Lower lobe of right lung (tissue), 2 donors: ENCODE measurements at regions not wholly inside any gene's neighbourhood (a gene's known extent, or its start where the extent isn't known, plus 50 kb on each side); places are given as distances from the start of the nearest gene placed in this dataset.

ENCODE experiments used
- ATAC-seq, 2 donors: fragments of 200-7000 bp; cut with Tn5 transposase; one replicate each; pipeline ENCODE4 v1.9.1; 2020 to 2022; ENCODE audit warnings: mild to moderate bottlenecking in 2 of 2, moderate library complexity in 2 of 2
- DNase-seq: peaks from one replicate; pipeline ENCODE4 v3.0.0-alpha.2; 2020
- H3K27ac ChIP-seq: fragments of 200-600 bp; one replicate; pipeline ENCODE4 v1.8.0; 2022
- H3K27me3 ChIP-seq: fragments of 200-600 bp; one replicate; pipeline ENCODE4 v1.8.0; 2022; ENCODE audit warnings: low read depth
- H3K36me3 ChIP-seq: fragments of 200-600 bp; one replicate; pipeline ENCODE4 v1.8.0; 2022; ENCODE audit warnings: mild to moderate bottlenecking
- H3K4me1 ChIP-seq: fragments of 200-600 bp; one replicate; pipeline ENCODE4 v1.8.0; 2022
- H3K4me3 ChIP-seq: fragments of 200-600 bp; one replicate; pipeline ENCODE4 v1.8.0; 2022; ENCODE audit warnings: mild to moderate bottlenecking
- H3K9me3 ChIP-seq: fragments of 200-600 bp; one replicate; pipeline ENCODE4 v1.8.0; 2022
- CTCF ChIP-seq: fragments of 200-600 bp; IDR thresholded peaks from one replicate; pipeline ENCODE4 v1.8.0; 2022; ENCODE audit warnings: antibody characterized with exemption, mild to moderate bottlenecking
- intact Hi-C: fragments of 100-400 bp; cut with DNase I; formaldehyde crosslinking; loops from one replicate; pipeline ENCODE4 v1.11.0; 2022
- donor health status: DM: no; HTN: yes; CAD: no; lungs with severe emphysema.

DNA sequence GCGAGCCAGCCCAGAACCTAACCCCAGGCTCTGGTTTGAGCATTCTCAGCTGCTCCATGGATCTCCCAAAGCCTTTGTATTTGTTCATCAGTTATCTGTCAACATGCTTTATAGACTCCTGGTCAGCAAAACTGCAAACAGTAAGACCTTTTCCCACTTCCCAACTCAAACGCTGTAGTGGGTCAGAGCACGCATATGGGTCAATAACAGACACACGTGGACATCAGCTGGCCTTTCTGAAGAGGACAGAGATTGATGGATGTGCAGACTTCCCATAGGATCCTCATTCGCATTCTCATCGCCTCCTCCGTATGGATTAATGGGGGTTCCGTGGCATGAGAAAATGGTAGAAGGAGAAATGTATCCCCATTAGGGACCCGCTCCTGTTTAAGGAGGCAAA, 508.1 kb downstream of the EIPR1 start:
- intact Hi-C loops = no loop called here
- ATAC-seq (no peak), DNase-seq (no peak)
- no peak overlapping the region for H3K4me3 ChIP-seq
- no peak for TF ChIP-seq CTCF
- no peak overlapping the region for H3K27ac ChIP-seq
- H3K27me3 ChIP-seq = no peaks in the 10 kb centered on the region
- no peaks in the 10 kb centered on the region for H3K36me3 ChIP-seq
- H3K9me3 ChIP-seq = no peaks in the 10 kb centered on the region
- no peaks in the 10 kb centered on the region for H3K4me1 ChIP-seq

- no peak overlapping the region for H3K4me3 ChIP-seq
- ATAC-seq (no peak), DNase-seq (no peak)
- no peak overlapping the region for H3K27ac ChIP-seq
- intact Hi-C loops = no loop called here
- H3K4me1 ChIP-seq = no peaks in the 10 kb centered on the region
- no peaks in the 10 kb centered on the region for H3K9me3 ChIP-seq
- TF ChIP-seq CTCF = no peak
- no peaks in the 10 kb centered on the region for H3K36me3 ChIP-seq
- no peaks in the 10 kb centered on the region for H3K27me3 ChIP-seq
Measured at GRCh38 chr2:2868085-2868484, 509.5 kb downstream of the EIPR1 start.

DNA sequence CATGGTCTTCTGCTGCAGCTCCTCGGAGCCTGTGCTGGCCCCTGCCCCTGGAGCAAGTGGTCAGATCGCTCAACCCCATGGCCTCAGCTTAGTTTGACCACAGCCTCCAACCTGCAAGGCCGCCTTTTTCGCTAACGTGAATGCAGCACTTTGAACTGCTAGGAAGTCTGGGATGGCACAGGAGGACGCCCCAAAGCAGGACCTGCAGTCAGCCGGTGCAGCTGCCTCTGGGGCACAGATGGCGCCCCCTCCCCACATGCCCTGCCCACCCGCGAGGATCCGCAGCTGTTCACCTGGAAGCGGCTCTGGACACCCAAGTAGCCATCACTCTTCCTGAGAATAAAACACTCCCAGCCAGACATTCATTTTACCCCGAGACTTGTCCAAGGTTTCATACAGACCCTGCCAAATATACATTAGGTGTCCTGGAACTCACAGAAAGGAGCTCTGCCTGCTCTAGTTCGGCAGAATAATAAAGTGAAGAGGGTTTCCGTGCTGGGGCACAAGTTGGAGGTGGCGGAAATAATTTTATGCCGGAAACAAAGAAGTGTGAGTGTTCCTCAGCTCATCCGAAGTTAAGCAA, 510.1 kb downstream of the EIPR1 start:
- Histone ChIP-seq H3K4me1 (no peaks in the 10 kb centered on the region), H3K27me3 (no peaks in the 10 kb centered on the region), H3K27ac (no peak overlapping the region), H3K36me3 (no peaks in the 10 kb centered on the region), H3K4me3 (no peak overlapping the region), H3K9me3 (no peaks in the 10 kb centered on the region)
- ATAC-seq = no peak
- intact Hi-C loops = no loop called here
- TF ChIP-seq CTCF = no peak
- no peak for DNase-seq

- Histone ChIP-seq H3K27ac (no peak overlapping the region), H3K4me3 (no peak overlapping the region), H3K27me3 (no peaks in the 10 kb centered on the region), H3K9me3 (no peaks in the 10 kb centered on the region), H3K36me3 (no peaks in the 10 kb centered on the region), H3K4me1 (no peaks in the 10 kb centered on the region)
- intact Hi-C loops = no loop called here
- ATAC-seq = no peak
- TF ChIP-seq CTCF = no peak
- DNase-seq = no peak
Measured at GRCh38 chr2:2866459-2866858, 511.2 kb downstream of the EIPR1 start.

GRCh38 chr2:2862386-2862785, 515.2 kb downstream of the EIPR1 start:
- Histone ChIP-seq H3K36me3 (no peaks in the 10 kb centered on the region), H3K27ac (no peak overlapping the region), H3K9me3 (no peaks in the 10 kb centered on the region), H3K4me1 (no peaks in the 10 kb centered on the region), H3K4me3 (no peak overlapping the region), H3K27me3 (no peaks in the 10 kb centered on the region)
- DNase-seq (no peak), ATAC-seq (no peak)
- no peak for TF ChIP-seq CTCF
- intact Hi-C loops = no loop called here
